ENCODE measurements at regions not wholly inside any gene's neighbourhood (a gene's known extent, or its start where the extent isn't known, plus 50 kb on each side); places are given as distances from the start of the nearest gene placed in this dataset.

GRCh38 chr6:149140137-149140909 lies 177.2 kb upstream of the TAB2 start (continued):
- TF ChIP-seq NCOA2 (IDR thresholded peaks at IDR 0.05; ENCODE audit: partially characterized antibody in 2 of 2), result peak; percentile 26 to 41
- peak; percentile 99 for TF ChIP-seq SMARCA4 (IDR thresholded peaks at IDR 0.05)
- no peak for TF ChIP-seq RERE (CRISPR knock-in tag; IDR thresholded peaks at IDR 0.05; ENCODE audit: borderline replicate concordance)
- TF ChIP-seq TCF3 (CRISPR knock-in tag; IDR thresholded peaks at IDR 0.05), result peak; percentile 97
- TF ChIP-seq EP400 (IDR thresholded peaks at IDR 0.05), result peak; percentile 42
- peak; percentile 75 for TF ChIP-seq NEUROD1 (IDR thresholded peaks at IDR 0.05; ENCODE audit: borderline replicate concordance, low read depth, low read length, partially characterized antibody)
- TF ChIP-seq L3MBTL2 (IDR thresholded peaks at IDR 0.05), result peak; percentile 44; the same call in 1 of the 2 replicates
- TF ChIP-seq NFRKB (IDR thresholded peaks at IDR 0.05; ENCODE audit: low read depth), result no peak
- no peak for TF ChIP-seq HIVEP1 (CRISPR knock-in tag; IDR thresholded peaks at IDR 0.05)
- TF ChIP-seq ZNF398 (CRISPR knock-in tag; IDR thresholded peaks at IDR 0.05), result no peak
- no peak for TF ChIP-seq HOXB6 (CRISPR knock-in tag; IDR thresholded peaks at IDR 0.05; ENCODE audit: borderline replicate concordance)
- peak; percentile 97 for TF ChIP-seq MEIS2 (IDR thresholded peaks at IDR 0.05; ENCODE audit: partially characterized antibody)
- no peak for TF ChIP-seq PTTG1 (tag; IDR thresholded peaks at IDR 0.05; ENCODE audit: low read depth)
- no peak for TF ChIP-seq SFPQ (IDR thresholded peaks at IDR 0.05; ENCODE audit: low read depth, low read length)
- peak; percentile 89 for TF ChIP-seq CCNT2 (IDR thresholded peaks at IDR 0.05; ENCODE audit: borderline replicate concordance, extremely low read depth, insufficient read length, low read depth, low read length)
- TF ChIP-seq TARDBP (IDR thresholded peaks at IDR 0.05), result peak; percentile 70; the same call in 1 of the 2 replicates
- peak in 1 of 2 experiments; percentile 36; a peak in 2 of 4 replicates for TF ChIP-seq MAZ (CRISPR knock-in tag; conservative IDR thresholded peaks at IDR 0.05 in 1 of 2, IDR thresholded peaks at IDR 0.05 in 1 of 2)
- peak; percentile 99 for TF ChIP-seq ARID1B (IDR thresholded peaks at IDR 0.05)
- TF ChIP-seq ZFP1 (CRISPR knock-in tag; IDR thresholded peaks at IDR 0.05), result no peak
